Daoy (cell line): ENCODE measurements at regions not wholly inside any gene's neighbourhood (a gene's known extent, or its start where the extent isn't known, plus 50 kb on each side); places are given as distances from the start of the nearest gene placed in this dataset.
"Not testable (repeated sequence)": the region's sequence is repeated elsewhere in the genome, so short reads cannot be mapped to it uniquely, and the experiment has no call there.

Experiments
- DNase-seq: peaks from one replicate; pipeline ENCODE4 v3.0.0-alpha.2; 2015; ENCODE audit warnings: low read depth

- DNase-seq = peak; percentile 27
Observed at GRCh38 chr5:96483878-96484277, 50.8 kb upstream of the PCSK1 start.

GRCh38 chr5:96487859-96488258 is 54.8 kb upstream of the PCSK1 start:
- DNase-seq = no peak

- no peak for DNase-seq
Observed at GRCh38 chr5:96489532-96489931, 56.5 kb upstream of the PCSK1 start.

DNA sequence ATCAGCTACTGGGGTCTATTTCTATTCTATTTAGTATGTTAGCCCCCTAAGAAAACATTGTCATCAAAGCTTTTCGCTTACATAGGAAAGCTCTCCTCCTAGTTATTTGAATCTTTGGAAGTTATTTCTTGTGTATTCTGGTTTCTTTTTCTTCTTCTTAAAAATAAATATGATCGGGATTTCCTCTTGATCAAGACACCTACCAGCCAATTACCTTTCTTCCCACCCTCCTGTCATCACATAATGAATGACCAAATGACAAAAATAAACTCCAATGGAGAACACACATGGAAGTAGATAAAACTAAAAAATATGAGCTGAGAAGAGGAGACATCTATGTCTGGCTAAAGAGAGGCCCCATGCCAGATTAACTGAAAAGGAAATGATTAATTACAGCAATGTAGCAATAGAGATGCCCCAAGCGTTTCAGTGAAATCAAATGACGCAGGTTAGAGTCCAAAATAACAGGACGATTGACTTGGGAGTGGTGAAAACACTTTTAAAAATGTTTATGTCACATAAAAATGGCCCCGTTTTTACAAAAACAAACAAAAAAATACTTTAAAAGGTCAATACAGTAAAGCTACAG is 59.5 kb upstream of the PCSK1 start:
- no peak for DNase-seq

DNA sequence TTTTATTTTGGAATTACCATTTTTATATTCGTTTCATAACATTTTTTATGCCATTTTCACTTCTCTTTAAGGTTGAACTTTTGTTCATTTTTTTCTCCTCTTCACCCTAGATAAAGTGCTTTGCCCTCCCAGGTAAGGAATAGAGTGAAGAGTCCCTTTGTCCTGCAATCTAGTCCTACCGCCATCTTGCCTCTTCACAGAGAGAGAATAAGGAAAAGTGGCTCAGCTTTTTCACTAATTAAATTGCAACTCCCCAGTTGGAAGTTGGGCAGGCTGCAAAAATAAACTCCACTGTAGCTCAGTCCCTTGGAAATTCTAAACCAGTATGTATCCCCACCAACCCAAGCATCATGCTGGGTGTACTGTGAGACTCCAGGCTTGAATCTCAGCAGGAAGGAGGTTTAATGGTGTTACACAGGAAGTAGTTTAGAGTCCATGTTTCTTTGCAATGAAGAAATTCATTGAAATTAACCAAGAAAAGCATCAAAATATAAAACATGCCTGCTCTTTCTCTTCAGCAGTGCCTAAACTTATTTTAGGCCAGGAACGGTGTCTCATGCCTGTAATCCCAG is 60.3 kb upstream of the PCSK1 start:
- DNase-seq = no peak

DNA sequence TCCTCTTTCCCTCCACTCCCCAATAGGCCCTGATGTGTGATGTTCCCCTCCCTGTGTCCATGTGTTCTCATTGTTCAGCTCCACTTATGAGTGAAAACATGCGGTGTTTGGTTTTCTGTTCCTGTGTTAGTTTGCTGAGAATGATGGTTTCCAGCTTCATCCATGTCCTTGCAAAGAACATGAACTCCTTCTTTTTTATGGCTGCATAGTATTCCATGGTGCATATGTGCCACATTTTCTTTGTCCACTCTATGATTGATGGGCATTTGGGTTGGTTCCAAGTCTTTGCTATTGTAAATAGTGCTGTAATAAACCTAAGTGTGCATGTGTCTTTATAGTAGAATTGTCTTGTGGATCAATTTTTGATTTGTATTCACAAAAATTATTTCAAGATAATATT is 62.4 kb upstream of the PCSK1 start:
- not testable (repeated sequence) for DNase-seq

DNA sequence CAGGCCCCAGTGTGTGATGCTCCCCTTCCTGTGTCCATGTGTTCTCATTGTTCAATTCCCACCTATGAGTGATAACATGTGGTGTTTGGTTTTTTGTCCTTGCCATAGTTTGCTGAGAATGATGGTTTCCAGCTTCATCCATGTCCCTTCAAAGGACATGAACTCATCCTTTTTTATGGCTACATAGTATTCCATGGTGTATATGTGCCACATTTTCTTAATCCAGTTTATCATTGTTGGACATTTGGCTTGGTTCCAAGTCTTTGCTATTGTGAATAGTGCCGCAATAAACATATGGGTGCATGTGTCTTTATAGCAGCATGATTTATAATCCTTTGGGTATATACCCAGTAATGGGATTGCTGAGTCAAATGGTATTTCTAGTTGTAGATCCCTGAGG is 64.0 kb upstream of the PCSK1 start:
- DNase-seq = not testable (repeated sequence)

- no peak for DNase-seq
Observed at GRCh38 chr5:96499753-96500345, 66.8 kb upstream of the PCSK1 start.

DNA sequence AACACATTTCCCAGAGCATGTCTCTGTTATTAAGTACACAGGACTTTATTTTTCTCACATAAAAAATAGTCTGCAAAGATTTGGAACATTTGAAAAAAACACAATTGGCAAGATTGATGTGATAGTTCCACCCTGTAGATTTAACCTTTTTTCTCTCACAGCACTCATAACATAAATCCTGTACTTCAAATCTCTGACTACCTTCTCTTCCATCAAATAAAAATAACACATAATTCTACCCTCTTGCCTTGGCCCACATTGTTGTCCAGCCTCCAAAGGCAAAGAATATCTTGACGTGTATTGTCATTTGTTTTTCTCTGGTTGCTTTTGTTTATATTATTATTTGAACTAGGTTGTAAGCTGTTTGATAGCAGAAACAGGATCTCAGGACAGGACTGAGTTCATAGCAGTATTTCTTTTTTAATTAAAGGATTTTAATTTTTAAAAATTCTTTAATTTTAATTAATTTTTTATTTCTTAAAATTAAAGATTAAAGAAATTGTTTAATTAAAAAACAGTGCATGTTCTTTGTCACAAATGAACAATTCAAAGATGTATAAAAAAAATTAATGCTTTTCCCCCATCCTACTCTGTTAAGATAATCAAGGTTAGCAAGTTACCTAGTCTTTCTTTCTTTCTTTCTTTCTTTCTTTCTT is 69.1 kb upstream of the PCSK1 start:
- no peak for DNase-seq

DNA sequence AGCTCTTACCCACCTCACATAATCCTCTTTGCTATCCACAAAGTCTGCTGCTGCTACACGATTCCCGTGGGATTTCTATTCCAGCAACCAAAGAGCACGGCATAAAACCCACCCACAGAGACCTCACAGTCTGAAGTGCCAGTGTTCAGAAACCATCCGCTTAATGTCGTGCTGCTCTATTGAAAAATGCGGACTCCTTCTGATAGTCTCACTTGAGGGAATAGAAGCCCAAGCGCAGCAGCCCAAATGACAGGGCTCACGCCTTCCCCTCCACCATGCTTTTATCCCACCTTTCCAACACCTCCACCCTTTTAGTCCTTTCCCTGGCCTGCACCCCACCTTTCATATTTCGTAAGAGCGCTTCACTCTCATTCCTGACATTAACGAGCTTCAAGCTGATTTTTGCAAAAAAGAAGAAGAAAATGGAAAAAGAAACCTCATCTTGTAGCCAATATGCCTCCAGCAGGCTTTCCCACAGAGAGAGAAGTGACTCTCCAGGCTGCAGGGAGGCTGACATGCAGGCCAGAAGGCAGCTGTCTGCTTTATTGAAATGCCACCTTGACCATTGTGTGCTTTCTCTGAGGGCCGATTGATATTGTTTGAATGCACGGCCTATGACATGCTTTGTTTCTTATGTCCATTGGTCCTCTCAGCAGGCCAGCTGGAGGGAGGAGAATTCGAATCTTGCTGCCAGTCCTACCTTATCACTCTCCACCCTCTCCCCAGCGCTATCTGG is 70.6 kb upstream of the PCSK1 start:
- DNase-seq = no peak

DNA sequence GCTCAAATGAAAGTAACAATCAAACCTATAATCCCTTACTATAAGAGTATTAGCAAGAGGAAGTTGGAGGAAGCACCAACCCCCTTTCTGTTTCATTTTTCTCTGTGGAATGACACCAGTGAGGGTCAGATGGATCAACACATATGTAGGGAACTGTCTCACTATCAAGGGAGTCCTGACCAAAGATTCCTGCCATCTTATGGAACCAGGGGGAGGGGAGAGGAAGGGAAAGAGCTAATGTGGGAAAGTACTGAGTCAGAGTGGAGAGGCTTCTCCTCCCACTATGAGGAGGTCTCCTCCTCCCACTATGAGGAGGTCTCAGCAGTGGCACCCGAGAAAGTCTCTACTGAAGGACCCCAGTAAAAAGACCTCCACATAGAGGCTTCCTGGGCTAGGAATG is 73.3 kb upstream of the PCSK1 start:
- DNase-seq = no peak

- DNase-seq = no peak
Observed at GRCh38 chr5:96506866-96507527, 73.9 kb upstream of the PCSK1 start.

GRCh38 chr5:96509316-96509715 is 76.3 kb upstream of the PCSK1 start:
- DNase-seq = peak; percentile 17

DNA sequence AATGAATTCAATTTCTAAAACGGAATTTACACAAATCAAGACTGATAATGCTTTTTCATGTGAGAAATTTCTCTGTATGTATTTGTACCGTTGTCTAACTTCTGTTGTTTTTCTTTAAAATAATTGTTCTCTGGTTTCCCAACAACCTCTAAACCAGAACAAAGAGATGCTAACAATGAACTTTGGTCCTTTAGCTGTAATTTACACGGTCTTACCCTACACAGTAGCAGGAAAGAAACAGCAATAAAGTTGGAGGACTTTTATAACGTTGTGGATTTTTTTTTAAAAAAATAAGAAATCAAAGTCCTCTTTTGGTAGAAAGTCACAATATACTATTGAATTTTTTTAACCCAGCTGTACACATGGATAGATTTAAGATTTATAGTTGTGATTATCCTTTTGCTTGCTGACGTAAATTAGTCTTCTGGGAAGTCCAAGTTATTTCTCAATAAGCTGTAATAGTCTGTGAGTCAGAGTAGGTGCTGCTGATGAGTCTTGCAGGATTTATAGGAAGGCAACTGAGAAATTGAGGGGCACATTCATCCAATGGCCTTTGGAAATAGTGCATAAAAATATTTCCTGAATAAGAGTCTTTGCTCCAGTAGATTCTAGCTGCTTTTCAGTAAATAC is 76.8 kb upstream of the PCSK1 start:
- DNase-seq = peak; percentile 42

- DNase-seq = no peak
Observed at GRCh38 chr5:96516631-96517071, 83.6 kb upstream of the PCSK1 start.

DNA sequence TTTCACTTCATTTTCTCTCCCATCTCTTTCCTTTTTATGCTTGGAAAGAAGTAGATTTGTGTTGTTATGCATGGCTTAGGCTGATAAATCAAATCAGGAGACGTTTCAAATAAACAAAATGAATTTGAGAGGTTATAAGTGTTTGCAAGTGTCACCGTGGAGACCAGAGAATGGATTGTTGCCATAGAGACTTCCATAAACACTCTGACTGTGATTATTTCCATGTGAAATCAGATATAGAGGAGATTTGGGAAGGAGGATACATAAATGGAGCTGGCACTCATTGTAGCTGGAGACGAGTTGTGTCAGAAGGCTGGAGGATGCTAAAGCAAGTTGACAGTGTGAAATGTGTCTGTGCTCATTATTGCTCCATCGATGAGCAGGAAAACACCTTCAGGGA is 84.2 kb upstream of the PCSK1 start:
- no peak for DNase-seq

DNA sequence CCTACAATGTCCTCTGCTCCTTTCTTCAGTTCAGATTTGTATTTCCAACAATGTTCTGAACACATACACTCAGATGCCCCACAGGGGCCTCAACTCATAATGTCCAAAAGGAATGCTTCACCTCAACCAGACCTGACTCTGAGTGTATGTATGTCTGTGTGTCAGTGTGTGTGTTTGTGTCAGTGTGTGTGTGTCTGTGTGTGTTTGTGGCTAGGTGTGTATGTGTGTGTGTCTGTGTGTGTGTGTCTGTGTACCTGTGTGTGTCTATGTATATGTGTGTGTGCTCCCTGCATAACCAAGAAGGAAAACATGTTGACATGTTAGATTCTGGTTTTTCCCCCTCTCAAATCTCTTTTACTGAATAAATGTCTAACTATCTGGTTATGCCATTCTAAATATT is 87.3 kb upstream of the PCSK1 start:
- DNase-seq = no peak

- no peak for DNase-seq
Observed at GRCh38 chr5:96522635-96523355, 89.7 kb upstream of the PCSK1 start.

- DNase-seq = no peak
Observed at GRCh38 chr5:96527768-96528661, 95.0 kb upstream of the PCSK1 start.
